Glutamatergic neuron (in vitro differentiated cells): ENCODE measurements at regions not wholly inside any gene's neighbourhood (a gene's known extent, or its start where the extent isn't known, plus 50 kb on each side); places are given as distances from the start of the nearest gene placed in this dataset.

Source experiments
- DNase-seq: peaks from one replicate; pipeline ENCODE4 v3.0.0; 2022
- H3K27ac Mint-ChIP-seq: one replicate; pipeline ENCODE4 v1.8.0; 2020; ENCODE audit warnings: mild to moderate bottlenecking, mixed read lengths, inconsistent platforms; ENCODE audit not compliant: unreplicated experiment
- H3K27me3 Mint-ChIP-seq: one replicate; pipeline ENCODE4 v1.8.0; 2020; ENCODE audit warnings: mild to moderate bottlenecking, moderate library complexity, mixed read lengths, inconsistent platforms; ENCODE audit not compliant: unreplicated experiment
- H3K36me3 Mint-ChIP-seq: one replicate; pipeline ENCODE4 v1.8.0; 2020; ENCODE audit warnings: mild to moderate bottlenecking, mixed read lengths, inconsistent platforms; ENCODE audit not compliant: unreplicated experiment
- H3K4me1 Mint-ChIP-seq: one replicate; pipeline ENCODE4 v1.8.0; 2020; ENCODE audit warnings: mild to moderate bottlenecking, low read depth, mixed read lengths, inconsistent platforms; ENCODE audit not compliant: unreplicated experiment
- H3K4me3 Mint-ChIP-seq: one replicate; pipeline ENCODE4 v1.8.0; 2020; ENCODE audit warnings: mild to moderate bottlenecking, mixed read lengths, inconsistent platforms; ENCODE audit not compliant: unreplicated experiment
- H3K9me3 Mint-ChIP-seq: one replicate; pipeline ENCODE4 v1.8.0; 2020; ENCODE audit warnings: mild to moderate bottlenecking, moderate library complexity, mixed read lengths, inconsistent platforms; ENCODE audit not compliant: unreplicated experiment
- TF ChIP-seq, protein P1 (sequence below): fragments of 200-600 bp; sonication (generic); IDR thresholded peaks from one replicate; pipeline ENCODE4 v1.5.0; 2021; ENCODE audit not compliant: partially characterized antibody, unreplicated experiment

DNA sequence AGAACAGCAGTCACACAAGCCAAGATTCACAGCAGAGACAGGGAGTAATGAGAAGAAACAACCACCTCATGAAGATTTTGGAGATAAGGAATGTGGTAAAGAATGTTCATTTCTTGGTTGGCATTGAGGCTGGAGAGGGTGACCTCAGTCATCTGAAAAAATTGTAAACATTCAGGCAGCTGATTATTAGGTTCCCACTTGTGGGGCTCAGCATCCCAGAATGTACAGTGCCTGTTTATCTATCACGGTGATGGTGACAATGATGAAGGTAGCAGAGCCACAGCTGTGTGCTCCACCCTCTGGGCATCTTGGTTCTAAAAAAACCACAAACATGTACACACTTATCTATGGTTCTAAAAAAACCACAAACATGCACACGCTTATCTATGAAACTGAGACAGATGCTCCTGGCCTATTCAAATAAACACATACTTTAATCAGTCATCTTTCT lies 143.9 kb upstream of the MOCS2 start:
- Mint-ChIP-seq H3K27ac (no peak overlapping the region), H3K4me3 (no peak overlapping the region), H3K27me3 (no peaks in the 10 kb centered on the region), H3K9me3 (no peaks in the 10 kb centered on the region), H3K36me3 (no peaks in the 10 kb centered on the region), H3K4me1 (no peaks in the 10 kb centered on the region)
- DNase-seq: no peak
- TF ChIP-seq, protein P1, sequence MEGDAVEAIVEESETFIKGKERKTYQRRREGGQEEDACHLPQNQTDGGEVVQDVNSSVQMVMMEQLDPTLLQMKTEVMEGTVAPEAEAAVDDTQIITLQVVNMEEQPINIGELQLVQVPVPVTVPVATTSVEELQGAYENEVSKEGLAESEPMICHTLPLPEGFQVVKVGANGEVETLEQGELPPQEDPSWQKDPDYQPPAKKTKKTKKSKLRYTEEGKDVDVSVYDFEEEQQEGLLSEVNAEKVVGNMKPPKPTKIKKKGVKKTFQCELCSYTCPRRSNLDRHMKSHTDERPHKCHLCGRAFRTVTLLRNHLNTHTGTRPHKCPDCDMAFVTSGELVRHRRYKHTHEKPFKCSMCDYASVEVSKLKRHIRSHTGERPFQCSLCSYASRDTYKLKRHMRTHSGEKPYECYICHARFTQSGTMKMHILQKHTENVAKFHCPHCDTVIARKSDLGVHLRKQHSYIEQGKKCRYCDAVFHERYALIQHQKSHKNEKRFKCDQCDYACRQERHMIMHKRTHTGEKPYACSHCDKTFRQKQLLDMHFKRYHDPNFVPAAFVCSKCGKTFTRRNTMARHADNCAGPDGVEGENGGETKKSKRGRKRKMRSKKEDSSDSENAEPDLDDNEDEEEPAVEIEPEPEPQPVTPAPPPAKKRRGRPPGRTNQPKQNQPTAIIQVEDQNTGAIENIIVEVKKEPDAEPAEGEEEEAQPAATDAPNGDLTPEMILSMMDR: no peak

DNA sequence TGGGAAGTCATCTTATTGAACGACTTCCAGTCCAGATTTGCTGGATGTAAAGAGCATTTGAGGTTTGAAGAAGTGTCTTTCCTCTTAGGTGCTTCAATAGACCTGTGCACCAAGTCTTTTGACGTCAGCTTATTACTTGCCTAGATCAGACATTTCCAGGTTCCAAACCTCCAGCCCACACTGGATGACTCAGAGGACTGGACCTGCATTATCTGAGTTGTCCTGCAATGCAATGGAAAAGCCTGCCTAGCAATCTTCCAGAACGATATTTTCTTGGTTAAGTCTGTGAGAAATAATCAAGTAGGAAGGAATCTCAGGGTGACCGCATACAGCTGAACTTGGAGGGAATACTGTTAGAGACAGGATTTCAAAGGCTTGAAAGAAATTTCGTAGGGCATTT lies 147.2 kb upstream of the MOCS2 start:
- Mint-ChIP-seq H3K4me1 (no peaks in the 10 kb centered on the region), H3K9me3 (no peaks in the 10 kb centered on the region), H3K36me3 (no peaks in the 10 kb centered on the region), H3K27me3 (no peaks in the 10 kb centered on the region), H3K4me3 (no peak overlapping the region), H3K27ac (no peak overlapping the region)
- no peak for DNase-seq
- TF ChIP-seq, protein P1: no peak

DNA sequence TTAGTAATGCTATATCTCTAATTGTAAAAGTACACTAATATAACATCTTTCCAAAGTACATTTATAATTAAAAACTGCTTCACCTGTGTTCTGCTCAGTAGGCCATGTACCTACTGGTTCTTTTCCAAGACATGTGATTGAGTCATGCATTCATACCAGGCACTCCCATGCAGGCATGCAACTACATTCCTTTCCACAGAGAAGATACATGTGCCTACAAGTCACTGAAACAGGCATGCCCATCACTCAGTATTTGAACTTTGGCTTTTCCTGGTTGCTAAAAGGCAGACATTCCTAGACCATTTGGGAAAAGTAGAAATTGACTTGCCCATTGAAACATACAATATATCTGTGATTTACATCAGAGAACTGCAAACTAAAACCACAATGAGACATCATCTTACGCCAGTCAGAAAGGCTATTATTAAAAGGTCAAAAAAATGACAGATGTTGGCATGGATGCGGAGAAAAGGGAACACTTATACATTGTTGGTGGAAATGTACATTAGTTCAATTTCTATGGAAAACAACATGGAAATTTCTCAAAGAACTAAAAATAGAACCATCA lies 148.3 kb upstream of the MOCS2 start:
- Mint-ChIP-seq H3K4me3 (no peak overlapping the region), H3K36me3 (no peaks in the 10 kb centered on the region), H3K27me3 (no peaks in the 10 kb centered on the region)

DNA sequence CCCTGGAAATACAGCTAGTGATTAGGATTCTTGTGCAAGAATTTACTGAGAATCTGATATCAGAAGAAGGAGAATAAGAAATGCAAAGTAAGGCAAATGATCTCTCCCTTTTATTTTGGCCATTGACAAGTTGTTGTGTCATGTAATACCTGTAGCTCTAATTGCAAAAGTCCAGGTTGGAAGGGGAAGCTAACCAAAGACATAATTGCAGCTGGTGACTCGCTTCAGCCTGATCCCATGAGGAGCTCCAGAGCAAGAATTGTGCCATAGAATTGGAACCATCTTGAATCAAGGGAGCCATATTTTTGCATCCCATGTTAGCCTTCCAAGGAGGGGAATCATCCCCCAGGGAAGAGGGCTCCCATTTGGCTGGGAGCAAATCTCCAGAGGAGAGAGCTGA lies 149.6 kb upstream of the MOCS2 start:
- TF ChIP-seq, protein P1: no peak
- Mint-ChIP-seq H3K27me3 (no peaks in the 10 kb centered on the region), H3K9me3 (no peaks in the 10 kb centered on the region), H3K36me3 (no peaks in the 10 kb centered on the region), H3K27ac (no peak overlapping the region), H3K4me3 (no peak overlapping the region), H3K4me1 (no peaks in the 10 kb centered on the region)
- DNase-seq: no peak

More for the DNA sequence above, 148.3 kb upstream of the MOCS2 start:
- TF ChIP-seq, protein P1: no peak
- Mint-ChIP-seq H3K4me1 (no peaks in the 10 kb centered on the region), H3K27ac (no peak overlapping the region), H3K9me3 (no peaks in the 10 kb centered on the region)
- no peak for DNase-seq

DNA sequence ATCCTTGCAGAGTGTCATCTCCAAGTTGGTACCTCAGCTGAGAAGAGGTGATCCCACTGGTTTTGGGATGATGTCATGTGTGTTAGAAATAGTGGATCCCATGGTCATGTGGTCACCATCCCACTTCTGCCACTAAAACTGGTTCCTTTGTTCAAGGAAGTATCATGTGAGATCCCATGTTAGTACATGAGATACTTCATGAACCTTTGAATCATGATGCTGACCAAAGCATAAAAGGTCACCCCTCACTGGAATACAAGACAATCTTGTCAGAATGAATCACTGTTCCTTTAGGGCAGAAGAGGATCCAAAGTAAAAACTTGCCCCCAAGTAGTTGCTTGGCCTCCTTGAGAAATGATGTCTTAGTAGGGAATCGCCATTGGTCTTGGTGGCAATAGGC lies 150.9 kb upstream of the MOCS2 start:
- Mint-ChIP-seq H3K36me3 (no peaks in the 10 kb centered on the region), H3K4me1 (no peaks in the 10 kb centered on the region), H3K27me3 (no peaks in the 10 kb centered on the region), H3K9me3 (no peaks in the 10 kb centered on the region), H3K4me3 (no peak overlapping the region), H3K27ac (no peak overlapping the region)
- DNase-seq: no peak
- TF ChIP-seq, protein P1: no peak
